Umbilical cord (tissue), 1 donor: ENCODE measurements at regions not wholly inside any gene's neighbourhood (a gene's known extent, or its start where the extent isn't known, plus 50 kb on each side); places are given as distances from the start of the nearest gene placed in this dataset.

Source experiments
- DNase-seq: peaks from one replicate; pipeline ENCODE4 v3.0.0-alpha.2; 2015; ENCODE audit warnings: low spot score

- DNase-seq = no peak
These were observed 1910.7 kb upstream of the PRR20A start for GRCh38 chr13:55229906-55230569.

GRCh38 chr13:55230570-55230908 lies 1910.2 kb upstream of the PRR20A start:
- no peak for DNase-seq

- DNase-seq = no peak
These were observed 1906.4 kb upstream of the PRR20A start for GRCh38 chr13:55234311-55234710.

- DNase-seq = no peak
These were observed 1895.6 kb upstream of the PRR20A start for GRCh38 chr13:55245005-55245644.

- no peak for DNase-seq
These were observed 1885.5 kb upstream of the PRR20A start for GRCh38 chr13:55255236-55255635.

GRCh38 chr13:55263045-55263444 lies 1877.7 kb upstream of the PRR20A start:
- no peak for DNase-seq

GRCh38 chr13:55266644-55267043 lies 1874.1 kb upstream of the PRR20A start:
- DNase-seq = no peak

GRCh38 chr13:55298201-55298600 lies 1842.5 kb upstream of the PRR20A start:
- no peak for DNase-seq

GRCh38 chr13:55302568-55302967 lies 1838.2 kb upstream of the PRR20A start:
- DNase-seq = no peak

- DNase-seq = no peak
These were observed 1832.8 kb upstream of the PRR20A start for GRCh38 chr13:55307909-55308308.

- DNase-seq = no peak
These were observed 1798.8 kb upstream of the PRR20A start for GRCh38 chr13:55341891-55342290.

GRCh38 chr13:55345224-55345623 lies 1795.5 kb upstream of the PRR20A start:
- DNase-seq = no peak

- no peak for DNase-seq
These were observed 1793.2 kb upstream of the PRR20A start for GRCh38 chr13:55347528-55347927.

- DNase-seq = no peak
These were observed 1781.7 kb upstream of the PRR20A start for GRCh38 chr13:55359067-55359466.

GRCh38 chr13:55361141-55361540 lies 1779.6 kb upstream of the PRR20A start:
- no peak for DNase-seq

- DNase-seq = no peak
These were observed 1774.0 kb upstream of the PRR20A start for GRCh38 chr13:55366676-55367075.

- no peak for DNase-seq
These were observed 1746.2 kb upstream of the PRR20A start for GRCh38 chr13:55394470-55394869.

GRCh38 chr13:55402870-55403269 lies 1737.8 kb upstream of the PRR20A start:
- DNase-seq = no peak

- DNase-seq = no peak
These were observed 1736.7 kb upstream of the PRR20A start for GRCh38 chr13:55403887-55404487.

GRCh38 chr13:55410398-55411330 lies 1730.1 kb upstream of the PRR20A start:
- DNase-seq = no peak

- peak; percentile 18 for DNase-seq
These were observed 1722.6 kb upstream of the PRR20A start for GRCh38 chr13:55418095-55418494.

- DNase-seq = no peak
These were observed 1707.9 kb upstream of the PRR20A start for GRCh38 chr13:55432814-55433213.
